ENCODE measurements at regions not wholly inside any gene's neighbourhood (a gene's known extent, or its start where the extent isn't known, plus 50 kb on each side); places are given as distances from the start of the nearest gene placed in this dataset.

DNA sequence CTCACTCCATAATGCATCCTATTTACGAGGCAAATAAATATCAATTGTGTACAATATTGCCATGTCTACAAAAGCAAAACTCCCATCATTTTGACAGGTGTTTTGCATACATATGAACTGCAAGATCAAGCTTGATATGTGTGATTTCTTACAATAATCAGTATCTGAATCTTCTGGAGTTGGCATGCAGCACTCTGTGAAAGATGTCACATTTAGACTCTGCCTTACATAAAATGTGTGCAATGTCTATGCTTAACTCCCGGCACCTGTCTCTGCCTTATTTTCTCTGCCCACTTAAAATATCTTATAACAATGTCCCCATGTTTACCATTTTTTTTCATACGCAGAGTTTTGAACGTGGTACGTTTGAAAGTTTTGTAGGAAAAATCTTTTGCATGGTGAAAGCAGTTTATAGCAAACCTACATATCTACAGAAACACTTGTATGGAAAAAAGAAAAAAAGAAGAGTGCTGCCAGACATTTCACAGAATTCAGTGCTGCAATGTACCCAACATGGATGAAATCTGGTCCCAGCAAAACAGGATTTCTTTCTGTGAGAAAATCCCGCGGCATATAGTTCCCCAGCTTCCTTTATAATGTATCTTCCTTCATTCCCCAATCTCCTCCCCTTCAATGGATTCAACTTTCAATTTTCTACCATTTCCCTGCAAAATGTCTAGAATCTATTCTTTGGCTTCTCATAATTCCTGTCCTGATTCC, 114.1 kb upstream of the NRP1 start:
- Mint-ChIP-seq H3K9me3 (no peaks in the 10 kb centered on the region), H3K4me3 (no peak overlapping the region), H3K4me1 (ENCODE audit: low read depth) (no peaks in the 10 kb centered on the region), H3K36me3 (ENCODE audit: low read depth) (no peaks in the 10 kb centered on the region), H3K27ac (no peak overlapping the region), H3K27me3 (ENCODE audit: insufficient read depth) (peaks cover 5% of the 10 kb centered on the region)
- no peak for DNase-seq (ENCODE audit: low spot score)
- intact Hi-C loops (cut with micrococcal nuclease), result no loop called here

DNA sequence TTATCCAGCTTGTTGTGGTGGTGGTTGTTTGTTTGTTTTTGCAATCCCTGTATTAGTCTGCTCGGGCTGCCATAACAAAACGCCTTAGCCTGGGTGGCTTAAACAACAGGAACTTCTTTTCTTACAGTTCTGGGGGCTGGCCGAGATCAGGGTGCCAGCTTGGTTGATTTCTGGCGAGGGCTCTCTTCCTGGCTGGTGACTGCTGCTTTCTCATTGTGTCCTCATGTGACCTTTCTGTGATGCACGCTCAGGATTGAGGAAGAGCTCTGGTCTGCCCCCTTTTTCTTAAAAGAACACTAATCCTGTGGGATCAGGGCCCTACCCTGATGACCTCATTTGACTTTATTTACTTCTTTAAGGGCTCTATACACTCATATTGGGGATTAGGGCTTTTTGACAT, 107.1 kb upstream of the NRP1 start:
- DNase-seq (ENCODE audit: low spot score), result no peak

DNA sequence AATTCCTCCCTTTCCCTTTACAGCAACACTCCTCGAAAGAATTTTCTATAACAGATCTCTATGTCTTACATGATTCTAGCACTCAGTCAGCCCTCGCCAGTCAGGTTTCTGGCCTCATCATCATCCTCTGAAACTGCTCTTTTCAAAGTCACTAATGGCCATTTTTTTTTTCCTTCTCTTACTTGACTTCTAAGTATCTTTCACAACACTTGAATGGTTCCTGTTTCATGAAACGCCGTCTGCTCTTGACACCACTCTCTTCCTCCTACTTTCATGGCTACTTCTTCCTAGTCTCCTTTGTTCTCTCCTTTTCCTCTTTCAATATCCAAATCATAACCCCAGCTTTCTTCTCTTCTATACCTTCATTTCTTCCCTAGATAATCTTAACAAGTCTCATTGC, 100.5 kb upstream of the NRP1 start:
- H3K9me3 Mint-ChIP-seq, result no peaks in the 10 kb centered on the region
- peaks cover 3% of the 10 kb centered on the region for H3K27me3 Mint-ChIP-seq (ENCODE audit: insufficient read depth)
- no peak overlapping the region for H3K27ac Mint-ChIP-seq
- no peaks in the 10 kb centered on the region for H3K4me1 Mint-ChIP-seq (ENCODE audit: low read depth)
- no peak for DNase-seq (ENCODE audit: low spot score)
- intact Hi-C loops (cut with micrococcal nuclease), result no loop called here
- no peaks in the 10 kb centered on the region for H3K36me3 Mint-ChIP-seq (ENCODE audit: low read depth)
- no peak overlapping the region for H3K4me3 Mint-ChIP-seq

More for the DNA sequence above, 107.1 kb upstream of the NRP1 start:
- Mint-ChIP-seq H3K4me3 (no peak overlapping the region), H3K27me3 (ENCODE audit: insufficient read depth) (peaks cover 5% of the 10 kb centered on the region), H3K9me3 (no peaks in the 10 kb centered on the region), H3K27ac (no peak overlapping the region), H3K4me1 (ENCODE audit: low read depth) (no peaks in the 10 kb centered on the region), H3K36me3 (ENCODE audit: low read depth) (no peaks in the 10 kb centered on the region)
- intact Hi-C loops (cut with micrococcal nuclease), result no loop called here

DNA sequence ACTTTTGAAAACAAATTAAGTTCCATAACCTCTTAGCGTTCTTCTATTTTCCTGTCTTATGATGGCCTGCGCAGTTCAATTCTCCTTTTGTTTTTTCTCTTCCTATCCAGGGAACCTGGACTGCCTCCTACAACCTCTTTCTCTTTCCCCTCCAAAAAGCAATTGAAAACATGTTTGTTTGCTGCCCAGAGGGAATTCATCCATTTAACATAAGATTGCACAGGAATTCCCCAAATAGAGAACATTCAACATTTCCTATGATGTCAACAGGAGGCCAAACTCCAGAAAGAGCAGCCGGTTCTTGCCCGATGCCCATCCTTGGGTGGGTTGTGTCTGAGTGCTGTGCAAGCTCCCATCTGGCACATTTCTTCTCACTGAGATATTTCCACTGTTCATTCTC, 94.2 kb upstream of the NRP1 start:
- Mint-ChIP-seq H3K4me3 (no peak overlapping the region), H3K4me1 (ENCODE audit: low read depth) (no peaks in the 10 kb centered on the region), H3K27me3 (ENCODE audit: insufficient read depth) (peaks cover 9% of the 10 kb centered on the region), H3K27ac (no peak overlapping the region), H3K9me3 (no peaks in the 10 kb centered on the region), H3K36me3 (ENCODE audit: low read depth) (no peaks in the 10 kb centered on the region)
- no peak for DNase-seq (ENCODE audit: low spot score)
- intact Hi-C loops (cut with micrococcal nuclease), result no loop called here

DNA sequence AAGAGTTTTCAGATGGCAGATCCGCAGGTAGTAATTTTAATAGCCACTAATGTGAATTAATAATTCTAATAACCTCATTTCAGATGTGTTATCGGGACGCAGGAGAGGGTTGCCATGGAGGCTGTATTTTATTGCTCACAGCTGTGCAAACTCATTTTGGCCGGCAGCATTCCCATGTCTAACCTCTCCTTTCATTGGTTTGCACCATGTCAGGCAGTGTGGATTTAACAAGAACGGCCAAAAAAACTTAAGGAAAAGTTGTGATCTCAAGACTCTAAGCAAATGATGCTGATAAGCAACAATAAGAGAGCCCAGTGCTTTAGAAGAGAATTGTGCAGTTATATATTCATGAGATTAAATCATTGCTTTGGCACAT, 88.7 kb upstream of the NRP1 start:
- Mint-ChIP-seq H3K27ac (no peak overlapping the region), H3K4me3 (no peak overlapping the region), H3K9me3 (no peaks in the 10 kb centered on the region), H3K27me3 (ENCODE audit: insufficient read depth) (peaks cover 8% of the 10 kb centered on the region), H3K4me1 (ENCODE audit: low read depth) (no peaks in the 10 kb centered on the region), H3K36me3 (ENCODE audit: low read depth) (no peaks in the 10 kb centered on the region)
- intact Hi-C loops (cut with micrococcal nuclease), result no loop called here
- no peak for DNase-seq (ENCODE audit: low spot score)

DNA sequence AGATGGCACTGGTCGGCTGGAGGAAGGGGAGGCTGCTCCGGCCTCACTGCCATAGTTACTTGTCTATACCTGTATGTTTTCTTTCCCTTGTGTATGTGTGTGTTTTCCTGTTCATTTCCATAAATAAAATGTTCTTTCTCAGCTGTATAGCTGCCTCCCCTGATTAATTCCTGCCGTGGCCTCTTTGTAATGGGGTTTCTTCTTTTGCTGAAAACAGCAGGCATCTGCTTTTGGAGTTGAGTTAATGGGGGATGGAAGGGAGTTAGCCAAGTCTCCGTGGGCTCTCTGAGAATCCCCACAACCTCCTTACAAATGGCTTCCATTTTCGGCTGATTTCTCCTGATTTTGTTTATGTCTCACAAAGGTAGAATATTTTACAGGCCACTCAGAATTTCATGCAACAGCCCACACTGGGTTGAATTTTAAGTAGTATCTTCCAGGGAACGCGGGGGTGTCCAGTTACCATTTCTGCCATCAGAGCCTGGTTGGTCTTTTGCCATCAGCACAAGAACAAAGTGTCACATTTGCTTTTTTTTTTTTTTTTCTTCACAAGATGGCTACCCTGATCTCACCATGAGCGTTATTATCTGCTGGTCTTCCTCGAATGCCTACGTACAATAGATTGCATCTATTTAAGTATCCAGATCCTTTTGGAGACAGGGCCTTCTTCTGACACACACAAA, 88.1 kb upstream of the NRP1 start:
- Mint-ChIP-seq H3K9me3 (no peaks in the 10 kb centered on the region), H3K36me3 (ENCODE audit: low read depth) (no peaks in the 10 kb centered on the region), H3K4me3 (no peak overlapping the region), H3K4me1 (ENCODE audit: low read depth) (no peaks in the 10 kb centered on the region), H3K27ac (no peak overlapping the region), H3K27me3 (ENCODE audit: insufficient read depth) (peaks cover 5% of the 10 kb centered on the region)
- no peak for DNase-seq (ENCODE audit: low spot score)
- intact Hi-C loops (cut with micrococcal nuclease), result no loop called here

DNA sequence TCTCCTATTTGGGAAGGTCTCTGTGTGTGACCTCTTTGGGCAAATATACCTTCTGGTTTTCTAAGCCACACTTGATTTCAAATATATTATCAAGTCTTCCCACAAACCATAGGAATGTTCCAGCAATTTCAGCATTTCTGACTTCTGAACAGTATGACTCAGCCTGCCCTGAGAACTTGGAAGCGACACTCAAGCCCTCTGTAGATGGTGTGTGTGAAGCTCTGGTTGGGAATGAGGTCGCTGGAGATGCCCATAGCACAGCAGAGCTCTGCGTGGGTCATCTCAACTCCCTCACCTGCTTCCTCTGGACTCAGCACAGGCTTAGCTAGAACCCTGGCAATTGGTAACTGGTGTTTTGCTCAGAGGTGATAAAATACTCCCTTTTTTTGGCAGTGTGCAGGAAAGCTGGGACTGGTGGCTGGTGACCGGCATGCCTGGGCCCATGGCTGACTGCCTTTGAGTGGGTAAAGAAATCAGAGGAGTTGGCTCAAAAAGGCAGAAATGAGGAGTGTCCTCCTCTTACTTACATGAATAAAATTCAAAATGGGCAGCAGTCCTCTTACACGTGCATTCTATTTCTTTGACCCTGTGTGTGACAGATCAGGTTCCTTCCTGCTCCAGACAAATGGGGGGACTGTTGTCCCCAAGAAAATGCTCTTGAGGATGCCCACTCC, 87.5 kb upstream of the NRP1 start:
- Mint-ChIP-seq H3K27ac (no peak overlapping the region), H3K4me1 (ENCODE audit: low read depth) (no peaks in the 10 kb centered on the region), H3K4me3 (no peak overlapping the region), H3K36me3 (ENCODE audit: low read depth) (no peaks in the 10 kb centered on the region), H3K9me3 (no peaks in the 10 kb centered on the region), H3K27me3 (ENCODE audit: insufficient read depth) (peaks cover 5% of the 10 kb centered on the region)
- no peak for DNase-seq (ENCODE audit: low spot score)
- intact Hi-C loops (cut with micrococcal nuclease), result no loop called here

DNA sequence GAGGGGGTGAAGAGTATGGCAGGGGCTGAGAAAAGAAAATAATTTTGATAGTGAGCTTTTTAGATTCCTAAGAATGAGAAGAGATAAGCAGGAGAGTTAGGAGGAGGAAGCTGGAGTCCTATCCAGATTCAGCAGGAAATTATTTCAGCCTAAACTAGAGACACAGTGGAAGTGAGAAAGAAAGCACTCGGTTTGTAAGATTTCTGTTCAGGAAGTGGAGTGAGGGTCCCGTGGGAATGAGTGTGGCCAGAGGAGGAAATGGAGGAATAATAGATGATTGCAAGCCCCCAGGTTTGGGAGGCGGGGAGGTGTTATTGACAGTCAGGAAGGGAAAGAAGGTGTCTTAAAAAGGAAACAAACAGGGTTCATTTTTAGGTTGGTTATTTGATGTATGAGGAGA, 84.8 kb upstream of the NRP1 start:
- intact Hi-C loops (cut with micrococcal nuclease), result loop anchor here (5.0 kb wide), 1 partner anchor 87 kb away; the partner anchor contains the start of gene NRP1

DNA sequence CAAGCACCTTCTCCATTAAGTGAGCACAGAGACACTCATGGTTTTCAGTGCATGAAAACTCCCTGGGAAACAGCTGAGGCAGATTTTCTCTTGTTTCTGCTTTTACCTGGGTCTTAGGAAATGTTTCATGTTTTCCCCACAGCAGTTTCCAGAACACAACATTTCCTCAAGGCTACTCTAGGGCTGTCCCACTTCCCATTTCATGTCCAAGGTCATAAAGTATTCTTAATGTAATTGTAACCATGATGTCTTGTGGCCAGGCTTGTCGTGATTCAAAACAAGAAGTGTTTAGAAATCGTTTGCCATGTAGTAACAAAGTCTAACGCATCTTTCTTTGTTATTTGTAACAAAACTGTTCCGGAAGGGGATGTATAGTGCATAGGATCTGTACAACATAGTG, 83.8 kb upstream of the NRP1 start:
- intact Hi-C loops (cut with micrococcal nuclease), result loop anchor here (5.0 kb wide), 1 partner anchor 86 kb away; the partner anchor contains the start of gene NRP1
- Mint-ChIP-seq H3K27ac (no peak overlapping the region), H3K27me3 (ENCODE audit: insufficient read depth) (peaks cover 5% of the 10 kb centered on the region), H3K9me3 (no peaks in the 10 kb centered on the region), H3K36me3 (ENCODE audit: low read depth) (no peaks in the 10 kb centered on the region), H3K4me3 (no peak overlapping the region), H3K4me1 (ENCODE audit: low read depth) (no peaks in the 10 kb centered on the region)
- no peak for DNase-seq (ENCODE audit: low spot score)

More for the DNA sequence above, 84.8 kb upstream of the NRP1 start:
- no peaks in the 10 kb centered on the region for H3K4me1 Mint-ChIP-seq (ENCODE audit: low read depth)
- no peaks in the 10 kb centered on the region for H3K9me3 Mint-ChIP-seq
- no peak overlapping the region for H3K27ac Mint-ChIP-seq
- H3K27me3 Mint-ChIP-seq (ENCODE audit: insufficient read depth), result peaks cover 5% of the 10 kb centered on the region
- no peak overlapping the region for H3K4me3 Mint-ChIP-seq
- no peaks in the 10 kb centered on the region for H3K36me3 Mint-ChIP-seq (ENCODE audit: low read depth)
- no peak for DNase-seq (ENCODE audit: low spot score)

DNA sequence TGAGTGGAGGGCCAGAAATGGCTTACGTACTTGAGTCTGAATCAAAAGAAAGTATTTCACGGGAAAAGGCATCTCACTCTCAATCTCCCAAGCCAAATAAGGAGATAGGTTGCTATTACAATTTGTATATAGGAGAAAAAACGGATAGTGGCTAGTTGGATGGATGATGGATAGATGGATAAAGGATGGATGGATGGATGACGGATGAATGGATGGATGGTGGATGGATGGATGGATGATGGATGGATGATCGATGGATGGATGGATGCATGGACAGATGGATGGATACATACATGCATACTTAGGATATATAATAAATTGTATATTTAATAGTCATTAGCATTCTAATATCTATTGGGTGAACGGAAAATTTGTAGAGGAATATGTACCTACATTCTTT, 82.2 kb upstream of the NRP1 start:
- no peak for DNase-seq (ENCODE audit: low spot score)
- Mint-ChIP-seq H3K27ac (no peak overlapping the region), H3K27me3 (ENCODE audit: insufficient read depth) (peaks cover 5% of the 10 kb centered on the region), H3K36me3 (ENCODE audit: low read depth) (no peaks in the 10 kb centered on the region), H3K9me3 (no peaks in the 10 kb centered on the region), H3K4me1 (ENCODE audit: low read depth) (no peaks in the 10 kb centered on the region), H3K4me3 (no peak overlapping the region)
- intact Hi-C loops (cut with micrococcal nuclease), result loop anchor here (5.0 kb wide), 1 partner anchor 84 kb away; the partner anchor contains the start of gene NRP1

DNA sequence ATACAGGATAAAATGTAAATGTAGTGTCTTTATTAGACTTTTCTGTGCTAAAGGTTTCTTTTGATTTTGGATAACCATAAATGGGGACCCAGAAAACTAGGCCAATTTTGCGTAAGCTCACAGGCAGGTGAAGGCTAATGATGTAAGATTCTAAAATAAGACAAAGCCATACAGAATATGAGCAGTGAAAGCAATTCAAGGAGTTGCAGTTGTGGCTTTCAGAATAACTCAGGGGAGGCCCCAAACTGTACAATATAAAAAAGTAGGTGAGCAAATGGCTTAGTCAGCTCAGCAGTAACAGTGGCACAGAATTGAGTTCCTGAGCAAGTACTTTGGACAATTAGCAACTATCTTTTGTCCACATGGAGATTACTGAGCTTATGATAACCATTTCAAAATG, 81.7 kb upstream of the NRP1 start:
- intact Hi-C loops (cut with micrococcal nuclease), result loop anchor here (5.0 kb wide), 1 partner anchor 84 kb away; the partner anchor contains the start of gene NRP1
- Mint-ChIP-seq H3K9me3 (no peaks in the 10 kb centered on the region), H3K27me3 (ENCODE audit: insufficient read depth) (peaks cover 5% of the 10 kb centered on the region), H3K4me1 (ENCODE audit: low read depth) (no peaks in the 10 kb centered on the region), H3K4me3 (no peak overlapping the region), H3K36me3 (ENCODE audit: low read depth) (no peaks in the 10 kb centered on the region), H3K27ac (no peak overlapping the region)
- DNase-seq (ENCODE audit: low spot score), result no peak

DNA sequence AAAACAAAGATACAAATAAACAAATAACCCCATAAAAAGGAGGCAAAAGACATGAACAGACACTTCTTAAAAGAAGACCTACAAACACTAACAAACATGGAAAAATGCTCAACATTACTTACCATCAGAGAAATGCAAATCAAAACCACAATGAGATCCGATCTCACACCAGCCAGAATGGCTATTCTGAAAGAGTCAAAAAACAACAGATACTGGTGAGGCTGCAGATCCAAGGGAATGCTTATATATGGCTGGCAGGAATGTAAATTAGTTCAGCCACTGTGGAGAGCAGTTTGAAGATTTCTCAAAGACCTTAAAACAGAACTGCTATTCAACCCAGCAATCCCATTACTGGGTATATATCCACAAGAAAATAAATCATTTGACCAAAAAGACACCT, 80.4 kb upstream of the NRP1 start:
- H3K27me3 Mint-ChIP-seq (ENCODE audit: insufficient read depth), result peaks cover 2% of the 10 kb centered on the region
- no peak overlapping the region for H3K4me3 Mint-ChIP-seq
- H3K36me3 Mint-ChIP-seq (ENCODE audit: low read depth), result no peaks in the 10 kb centered on the region
- no peak overlapping the region for H3K27ac Mint-ChIP-seq
- intact Hi-C loops (cut with micrococcal nuclease), result loop anchor here (5.0 kb wide), 1 partner anchor 83 kb away; the partner anchor contains the start of gene NRP1
- no peaks in the 10 kb centered on the region for H3K4me1 Mint-ChIP-seq (ENCODE audit: low read depth)
- DNase-seq (ENCODE audit: low spot score), result no peak
- H3K9me3 Mint-ChIP-seq, result no peaks in the 10 kb centered on the region

Measured in activated T-helper 1 cell treated with anti-CD3 and anti-CD28 coated beads, Interleukin-12 subunit alpha, Interleukin-12 subunit beta, Interleukin-2, Interleukin-4 antibody, amounts not matched to agents 30 ng/mL and 10 ng/mL and 1 ng/mL, durations not matched to agents 14 hours and 24 hours and 36 hours (primary cell).